Fibroblast of villous mesenchyme (primary cell): ENCODE measurements at regions not wholly inside any gene's neighbourhood (a gene's known extent, or its start where the extent isn't known, plus 50 kb on each side); places are given as distances from the start of the nearest gene placed in this dataset.

Experiments used
- DNase-seq: peaks from one replicate; pipeline ENCODE4 v3.0.0-alpha.2; 2010; ENCODE audit warnings: low read depth
- H3K4me3 ChIP-seq: 2 replicates; pipeline ENCODE4 v1.5.1; 2011; ENCODE audit warnings: low read depth, mild to moderate bottlenecking, low read length
- CTCF ChIP-seq: IDR thresholded peaks from 2 replicates; pipeline ENCODE4 v1.5.1; 2012; ENCODE audit warnings: low read depth, mild to moderate bottlenecking, low read length; ENCODE audit not compliant: insufficient read depth

GRCh38 chr18:28313602-28314001 lies 136.7 kb upstream of the CDH2 start:
- TF ChIP-seq CTCF, result no peak
- no peak overlapping the region for H3K4me3 ChIP-seq
- DNase-seq, result no peak

- no peak overlapping the region for H3K4me3 ChIP-seq
- no peak for TF ChIP-seq CTCF
- DNase-seq, result no peak
These were observed 111.9 kb upstream of the CDH2 start for GRCh38 chr18:28288784-28289183.

GRCh38 chr18:28287146-28287545 lies 110.2 kb upstream of the CDH2 start:
- TF ChIP-seq CTCF, result no peak
- H3K4me3 ChIP-seq, result no peak overlapping the region
- DNase-seq, result no peak

- no peak for TF ChIP-seq CTCF
- H3K4me3 ChIP-seq, result no peak overlapping the region
- peak; percentile 15 for DNase-seq
These were observed 107.2 kb upstream of the CDH2 start for GRCh38 chr18:28284132-28284531.

GRCh38 chr18:28281400-28281799 lies 104.5 kb upstream of the CDH2 start:
- no peak overlapping the region for H3K4me3 ChIP-seq
- TF ChIP-seq CTCF, result no peak
- DNase-seq, result no peak

- DNase-seq, result no peak
- TF ChIP-seq CTCF, result no peak
- no peak overlapping the region for H3K4me3 ChIP-seq
These were observed 92.8 kb upstream of the CDH2 start for GRCh38 chr18:28269750-28270149.

GRCh38 chr18:28267878-28268625 lies 91.1 kb upstream of the CDH2 start:
- no peak for DNase-seq
- TF ChIP-seq CTCF, result no peak
- H3K4me3 ChIP-seq, result no peak overlapping the region
